ENCODE measurements at regions not wholly inside any gene's neighbourhood (a gene's known extent, or its start where the extent isn't known, plus 50 kb on each side); places are given as distances from the start of the nearest gene placed in this dataset.
"Not testable (repeated sequence)": the region's sequence is repeated elsewhere in the genome, so short reads cannot be mapped to it uniquely, and the experiment has no call there.

- DNase-seq, result no peak
Measured at GRCh38 chr14:46147452-46147851, 504.1 kb downstream of the RPL10L start.

DNA sequence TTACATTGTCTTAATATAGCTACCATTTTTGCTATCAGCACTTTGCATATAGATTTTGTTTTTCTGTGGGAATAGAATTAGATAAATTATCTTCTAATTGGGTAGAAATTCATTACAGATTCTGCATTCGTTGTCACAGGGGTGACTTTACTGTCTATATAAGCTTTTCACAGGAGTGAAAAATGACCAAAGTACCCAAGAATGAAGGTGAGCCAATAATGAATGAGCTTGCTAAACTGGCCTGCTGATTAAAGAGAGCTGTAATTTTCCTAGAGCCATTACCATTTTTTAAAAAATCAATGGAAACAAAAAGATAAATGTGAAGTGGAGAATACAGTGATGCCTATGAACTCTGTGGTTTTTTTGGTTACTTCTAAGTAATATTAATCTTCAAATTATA, 504.6 kb downstream of the RPL10L start:
- no peak for DNase-seq

- DNase-seq, result no peak
Measured at GRCh38 chr14:46140445-46140844, 511.1 kb downstream of the RPL10L start.

DNA sequence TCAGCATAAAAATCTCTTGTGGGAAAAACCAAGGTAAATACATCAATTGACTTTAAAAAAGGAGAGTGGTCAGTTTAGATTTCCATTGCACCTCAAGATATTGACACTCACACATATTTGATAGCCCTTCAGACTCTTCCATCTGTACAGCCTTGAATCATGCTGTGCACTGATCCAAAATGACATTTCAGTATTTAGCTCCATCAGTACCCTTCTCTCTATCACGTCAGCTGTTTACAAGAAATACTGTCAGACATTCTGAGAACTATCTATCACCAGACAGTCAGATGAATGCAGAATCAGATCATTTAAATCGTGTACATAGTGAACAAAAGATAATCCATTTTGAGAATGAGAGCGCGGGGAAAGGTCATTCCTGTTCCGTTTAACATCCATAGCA, 511.9 kb downstream of the RPL10L start:
- DNase-seq, result no peak

GRCh38 chr14:46137786-46138185, 513.8 kb downstream of the RPL10L start:
- DNase-seq, result no peak

- DNase-seq, result no peak
Measured at GRCh38 chr14:46136456-46136855, 515.1 kb downstream of the RPL10L start.

DNA sequence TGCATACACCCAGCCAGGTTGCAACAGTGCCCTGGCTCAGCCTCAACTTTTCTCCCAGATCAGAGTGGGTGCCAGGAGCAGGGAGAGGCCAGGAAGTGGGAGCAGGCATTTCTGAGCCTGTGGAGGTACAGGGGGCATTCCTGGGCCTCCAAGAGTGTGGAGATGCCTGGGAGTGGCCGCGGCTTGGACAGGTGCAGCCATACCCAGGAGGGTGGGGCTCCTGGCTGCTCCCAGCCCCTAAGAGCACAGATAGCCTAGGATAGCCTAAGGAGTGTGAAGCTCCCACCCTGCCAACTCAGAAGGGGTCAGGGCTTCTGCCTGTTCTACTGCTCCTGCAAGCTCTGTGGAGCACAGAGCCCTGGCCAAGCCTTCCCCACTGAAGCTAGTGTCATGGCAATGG, 543.4 kb downstream of the RPL10L start:
- no peak for DNase-seq

GRCh38 chr14:46100901-46101300, 550.7 kb downstream of the RPL10L start:
- DNase-seq, result not testable (repeated sequence)

DNA sequence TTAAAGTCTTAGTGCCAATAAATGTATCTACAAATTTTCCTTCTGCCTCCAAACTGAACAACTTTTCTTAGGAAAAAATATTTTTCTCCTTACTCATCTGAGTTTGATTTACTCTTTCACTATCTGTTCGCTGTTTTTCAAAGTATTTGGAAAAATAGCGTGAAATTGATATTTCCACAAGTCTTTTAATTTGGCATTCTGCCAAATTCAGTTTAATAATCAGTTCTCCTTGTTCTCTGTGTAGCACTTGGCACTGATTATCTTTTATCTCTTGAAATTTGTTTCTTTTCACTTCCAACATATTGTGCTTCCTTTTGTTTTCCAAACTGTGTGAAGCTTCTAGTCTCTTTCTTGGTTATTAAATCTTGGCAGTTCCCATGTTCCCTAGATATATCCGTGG, 559.8 kb downstream of the RPL10L start:
- DNase-seq, result no peak

DNA sequence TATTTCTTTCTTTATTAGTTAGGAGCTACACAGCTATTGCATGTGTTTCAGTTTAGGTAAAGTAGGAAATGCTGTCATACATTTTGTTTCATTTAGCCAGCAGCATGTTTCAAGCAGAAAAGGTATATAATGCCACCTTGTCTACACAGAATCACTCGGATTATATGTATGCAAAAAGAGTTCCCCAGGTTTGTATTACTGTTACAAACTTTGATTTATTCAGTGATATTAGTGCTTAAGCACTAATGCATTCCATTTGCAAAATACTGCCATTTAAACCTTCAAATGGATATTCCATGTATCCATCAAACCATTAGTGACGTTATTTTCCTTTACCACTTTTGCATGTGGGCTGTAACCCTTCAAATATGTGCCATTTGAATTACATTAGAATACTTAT, 564.0 kb downstream of the RPL10L start:
- DNase-seq, result no peak

GRCh38 chr14:46074061-46074460, 577.5 kb downstream of the RPL10L start:
- no peak for DNase-seq

DNA sequence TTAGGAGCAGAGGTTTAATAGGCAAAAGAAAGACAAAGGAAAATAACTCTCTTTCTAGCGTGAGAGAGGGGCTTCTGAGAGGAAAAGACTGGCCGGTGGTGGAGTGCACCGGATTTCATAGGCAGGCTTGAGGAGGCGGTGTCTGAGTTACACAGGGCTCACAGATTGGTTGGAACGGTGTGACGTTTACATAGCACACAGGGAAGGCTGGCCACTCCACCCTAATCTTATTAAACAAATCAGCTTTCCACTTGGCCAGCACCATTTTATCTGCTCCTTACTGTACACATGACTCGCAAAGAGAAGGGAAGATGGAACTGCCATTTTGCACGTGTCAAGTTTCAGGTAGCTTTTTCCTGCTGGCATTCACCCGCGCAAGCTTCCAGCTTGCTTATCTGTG, 587.7 kb downstream of the RPL10L start:
- DNase-seq, result no peak

DNA sequence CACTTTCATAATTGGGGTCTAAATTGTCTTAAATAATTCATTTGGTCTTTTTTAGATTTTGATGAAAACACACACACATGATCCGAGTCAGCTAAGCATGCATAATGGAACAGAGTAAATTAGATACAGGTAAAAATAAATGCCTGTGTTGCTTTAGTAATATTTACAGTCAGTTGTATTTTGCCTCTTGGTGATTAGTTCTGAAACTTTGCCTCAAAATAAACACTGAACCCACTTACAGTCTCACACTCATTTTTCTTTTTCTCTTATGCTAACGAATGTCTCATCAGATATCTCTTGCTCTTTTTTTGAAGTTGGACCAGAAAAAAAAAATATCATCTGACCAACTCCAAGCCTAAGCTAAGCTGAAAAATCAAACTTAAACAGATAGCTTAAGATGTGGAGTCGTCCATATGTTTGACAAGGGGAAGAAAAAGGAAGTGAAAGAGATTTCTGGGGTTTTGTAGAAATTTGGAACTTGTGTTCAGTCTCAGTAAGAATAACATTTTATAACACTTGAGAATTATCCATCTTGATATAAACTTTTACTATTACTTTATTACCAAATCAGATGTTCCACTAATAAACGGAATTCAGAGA, 592.5 kb downstream of the RPL10L start:
- no peak for DNase-seq

GRCh38 chr14:46057799-46058198, 593.8 kb downstream of the RPL10L start:
- DNase-seq, result no peak

DNA sequence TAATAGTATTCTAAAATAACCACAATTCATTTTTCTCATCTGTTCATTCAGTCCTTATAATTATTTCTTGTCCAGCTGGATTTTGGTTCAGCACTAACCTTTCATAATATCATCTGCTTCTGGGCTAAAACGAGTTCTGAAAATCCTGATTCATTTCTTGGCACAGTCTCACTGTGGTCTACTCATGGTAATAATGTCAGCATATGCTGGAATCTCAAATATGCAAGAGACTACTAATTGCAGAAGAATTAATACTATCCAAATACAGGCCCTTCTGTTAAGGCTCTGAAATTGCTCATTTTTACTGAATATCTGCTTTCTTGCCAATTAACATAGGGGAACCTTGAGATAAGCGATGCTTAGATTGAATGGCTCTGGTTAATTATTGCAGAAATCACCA, 597.1 kb downstream of the RPL10L start:
- no peak for DNase-seq

DNA sequence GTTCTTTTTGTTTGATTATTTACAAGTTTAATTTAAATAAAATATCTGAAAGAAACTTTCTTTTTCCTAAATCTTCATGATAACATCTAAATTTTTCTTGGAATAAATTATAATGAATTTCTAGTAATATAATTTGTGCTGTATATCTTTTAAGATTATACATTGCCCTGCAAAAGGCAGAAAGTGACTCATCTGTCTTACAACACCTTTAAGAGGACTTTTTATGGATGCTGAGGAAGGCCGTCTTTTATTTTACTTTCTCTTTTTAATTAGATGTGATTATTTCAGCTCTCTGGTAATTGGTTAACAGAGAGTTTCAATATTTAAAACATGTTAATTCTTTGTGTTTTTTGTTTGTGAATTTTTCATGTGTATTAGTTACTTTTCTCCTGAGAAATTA, 598.4 kb downstream of the RPL10L start:
- no peak for DNase-seq

DNA sequence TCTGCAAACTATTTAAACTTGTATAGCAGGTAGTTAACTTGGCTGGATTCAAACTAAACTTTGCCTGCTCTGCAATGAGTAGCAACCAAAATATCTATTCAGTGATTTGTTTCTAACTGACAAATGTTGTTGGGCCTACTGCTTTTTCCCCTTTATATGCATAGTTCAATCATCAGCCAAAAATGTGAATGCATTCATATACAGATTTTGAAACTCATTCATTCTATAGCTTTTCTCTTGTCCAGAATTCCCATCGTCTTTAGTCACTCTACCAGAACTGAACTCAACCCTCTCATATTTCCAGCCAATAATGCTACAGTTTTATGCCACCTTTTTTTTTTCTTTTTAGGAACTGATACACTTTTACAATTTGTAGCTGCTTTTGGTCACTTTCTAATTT, 599.8 kb downstream of the RPL10L start:
- DNase-seq, result no peak

GRCh38 chr14:46048127-46048526, 603.5 kb downstream of the RPL10L start:
- DNase-seq, result no peak

DNA sequence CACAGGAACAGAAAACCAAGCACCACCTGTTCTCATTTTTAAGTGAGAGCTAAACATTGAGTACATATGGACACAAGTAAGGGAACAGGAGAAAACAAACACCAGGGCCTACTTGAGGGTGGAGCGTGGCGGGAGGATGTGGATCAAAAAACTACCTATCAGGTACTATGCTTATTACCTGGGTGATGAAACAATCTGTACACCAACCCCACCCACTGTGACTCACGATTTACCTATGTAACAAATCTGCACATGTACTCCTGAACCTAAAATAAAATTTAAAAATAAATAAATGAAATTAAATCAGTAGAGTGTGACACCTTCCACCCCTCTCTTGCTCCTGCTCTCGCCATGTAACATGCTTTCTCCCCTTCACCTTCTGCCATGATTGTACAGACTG, 615.5 kb downstream of the RPL10L start:
- no peak for DNase-seq

DNA sequence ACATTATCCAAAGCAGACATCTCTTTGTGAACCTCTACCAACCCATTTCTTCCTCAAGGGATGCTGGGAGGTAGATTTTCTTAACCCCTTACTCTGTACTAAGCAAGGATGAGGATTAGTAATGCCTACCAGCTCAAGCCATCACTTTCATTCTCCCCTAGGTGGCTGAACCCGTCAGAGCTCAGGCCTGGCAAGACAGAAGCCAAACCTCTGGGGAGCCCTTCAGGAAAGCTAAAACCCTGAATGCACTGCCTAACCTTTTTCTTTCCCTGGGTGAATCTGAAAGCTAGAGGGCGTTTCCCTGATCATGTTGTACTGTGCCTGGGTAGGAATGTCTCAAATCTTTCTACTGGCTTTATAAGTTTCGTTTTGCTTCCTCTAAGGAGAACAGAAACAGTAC, 617.3 kb downstream of the RPL10L start:
- no peak for DNase-seq

DNA sequence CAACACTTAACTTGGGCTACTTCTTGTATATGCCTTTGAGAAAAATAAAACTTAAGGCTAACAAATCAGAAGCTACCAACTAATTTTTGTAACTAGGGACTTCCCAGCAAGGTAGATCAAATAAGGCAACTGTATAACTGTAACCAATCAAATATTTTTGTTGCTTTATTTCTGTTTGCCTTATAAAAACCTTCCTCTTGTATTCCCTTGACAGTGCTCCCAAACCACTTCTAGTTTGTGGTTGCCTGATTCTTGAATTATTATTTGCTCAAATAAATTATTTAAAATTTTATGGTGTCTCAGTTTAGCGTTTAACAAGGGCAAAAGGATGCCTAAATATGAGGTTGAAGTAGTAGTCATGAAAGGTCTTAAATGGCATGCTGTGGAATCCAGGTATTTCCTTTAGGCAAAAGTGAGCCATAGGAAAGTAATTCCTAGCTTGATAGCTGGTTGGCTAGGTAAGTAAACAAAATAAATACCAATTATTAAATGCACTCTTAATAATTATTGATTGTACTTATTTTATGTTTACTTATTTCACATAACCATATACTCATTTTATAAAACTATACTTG, 632.6 kb downstream of the RPL10L start:
- no peak for DNase-seq

GRCh38 chr14:46008348-46008747, 643.2 kb downstream of the RPL10L start:
- no peak for DNase-seq

- no peak for DNase-seq
Measured at GRCh38 chr14:45998554-45998953, 653.0 kb downstream of the RPL10L start.

DNA sequence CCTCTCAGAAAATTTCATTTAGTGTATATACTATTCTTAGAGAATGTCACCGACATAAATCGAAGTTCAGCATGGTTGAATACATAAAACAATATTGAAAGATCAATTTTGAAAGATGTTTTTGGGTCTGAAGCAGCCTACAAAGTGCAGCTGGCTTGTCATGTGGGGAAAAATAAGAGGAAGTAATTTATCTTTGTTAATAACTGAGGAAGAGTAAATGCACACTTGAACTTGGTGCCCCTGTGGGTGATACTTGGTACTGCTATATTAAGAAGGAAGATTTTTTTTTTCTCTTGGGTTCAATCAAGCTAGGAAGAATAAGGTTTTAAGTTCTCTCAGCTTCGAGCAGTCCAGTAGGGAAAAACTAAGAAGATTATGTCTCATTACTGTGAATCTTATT, 661.3 kb downstream of the RPL10L start:
- DNase-seq, result no peak

DNA sequence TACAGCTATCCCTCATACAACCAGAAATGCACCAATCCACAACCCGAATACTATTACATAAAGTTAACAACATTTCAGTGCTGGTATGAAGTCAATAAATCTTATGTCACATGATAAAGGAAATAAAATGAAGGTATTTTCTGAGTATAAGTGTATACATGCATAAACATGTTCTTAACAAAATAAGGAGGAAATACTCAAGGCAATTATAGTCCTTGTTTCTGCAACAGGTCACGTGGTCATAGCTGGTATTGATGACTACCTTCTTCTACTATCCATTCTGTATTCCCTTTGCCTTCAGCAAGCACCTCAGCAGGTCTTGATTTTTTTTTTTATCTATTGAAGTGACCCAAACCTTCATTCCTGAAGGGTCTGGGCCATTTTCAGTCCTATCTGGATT, 675.6 kb downstream of the RPL10L start:
- DNase-seq, result no peak
